ENCODE measurements at regions not wholly inside any gene's neighbourhood (a gene's known extent, or its start where the extent isn't known, plus 50 kb on each side); places are given as distances from the start of the nearest gene placed in this dataset.

GRCh38 chr12:131494216-131494615, 216.7 kb upstream of the SFSWAP start:
- H3K27ac ChIP-seq (ENCODE audit: low read depth, low read length), result no peak overlapping the region
- H3K79me2 ChIP-seq (ENCODE audit: insufficient read depth, low read length), result no peaks in the 10 kb centered on the region
- no peak overlapping the region for H2AFZ ChIP-seq (ENCODE audit: low read length)
- no peak for TF ChIP-seq CTCF (IDR thresholded peaks at IDR 0.05; ENCODE audit: extremely low read depth, low read depth, low read length)
- no peaks in the 10 kb centered on the region for H3K9me3 ChIP-seq (ENCODE audit: low read depth, low read length)
- no peaks in the 10 kb centered on the region for H3K27me3 ChIP-seq (ENCODE audit: insufficient read depth, low read length)
- H3K4me1 ChIP-seq (ENCODE audit: insufficient read depth, low read length), result no peaks in the 10 kb centered on the region
- no peak for DNase-seq (ENCODE audit: insufficient read length, low spot score, missing footprints)
- no peak overlapping the region for H3K4me3 ChIP-seq (ENCODE audit: insufficient read depth, low read length)
- no peaks in the 10 kb centered on the region for H4K20me1 ChIP-seq (ENCODE audit: insufficient read depth, low read length)
- H3K4me2 ChIP-seq (ENCODE audit: insufficient read depth, low read length), result no peak overlapping the region
- H3K36me3 ChIP-seq (ENCODE audit: insufficient read depth, low read length), result no peaks in the 10 kb centered on the region

GRCh38 chr12:131494741-131495524, 216.0 kb upstream of the SFSWAP start:
- peak; percentile 69 for DNase-seq (ENCODE audit: insufficient read length, low spot score, missing footprints)
- no peaks in the 10 kb centered on the region for H3K36me3 ChIP-seq (ENCODE audit: insufficient read depth, low read length)
- H3K4me3 ChIP-seq (ENCODE audit: insufficient read depth, low read length), result no peak overlapping the region
- H3K27me3 ChIP-seq (ENCODE audit: insufficient read depth, low read length), result no peaks in the 10 kb centered on the region
- no peaks in the 10 kb centered on the region for H4K20me1 ChIP-seq (ENCODE audit: insufficient read depth, low read length)
- no peaks in the 10 kb centered on the region for H3K9me3 ChIP-seq (ENCODE audit: low read depth, low read length)
- no peak overlapping the region for H3K27ac ChIP-seq (ENCODE audit: low read depth, low read length)
- H3K4me1 ChIP-seq (ENCODE audit: insufficient read depth, low read length), result no peaks in the 10 kb centered on the region
- no peak overlapping the region for H3K4me2 ChIP-seq (ENCODE audit: insufficient read depth, low read length)
- H2AFZ ChIP-seq (ENCODE audit: low read length), result no peak overlapping the region
- no peaks in the 10 kb centered on the region for H3K79me2 ChIP-seq (ENCODE audit: insufficient read depth, low read length)
- no peak for TF ChIP-seq CTCF (IDR thresholded peaks at IDR 0.05; ENCODE audit: extremely low read depth, low read depth, low read length)

- H2AFZ ChIP-seq (ENCODE audit: low read length), result no peak overlapping the region
- no peaks in the 10 kb centered on the region for H3K36me3 ChIP-seq (ENCODE audit: insufficient read depth, low read length)
- no peak for TF ChIP-seq CTCF (IDR thresholded peaks at IDR 0.05; ENCODE audit: extremely low read depth, low read depth, low read length)
- H3K27me3 ChIP-seq (ENCODE audit: insufficient read depth, low read length), result no peaks in the 10 kb centered on the region
- H3K4me3 ChIP-seq (ENCODE audit: insufficient read depth, low read length), result no peak overlapping the region
- no peaks in the 10 kb centered on the region for H3K9me3 ChIP-seq (ENCODE audit: low read depth, low read length)
- no peak for DNase-seq (ENCODE audit: insufficient read length, low spot score, missing footprints)
- no peak overlapping the region for H3K4me2 ChIP-seq (ENCODE audit: insufficient read depth, low read length)
- H3K4me1 ChIP-seq (ENCODE audit: insufficient read depth, low read length), result no peaks in the 10 kb centered on the region
- no peaks in the 10 kb centered on the region for H4K20me1 ChIP-seq (ENCODE audit: insufficient read depth, low read length)
- no peaks in the 10 kb centered on the region for H3K79me2 ChIP-seq (ENCODE audit: insufficient read depth, low read length)
- H3K27ac ChIP-seq (ENCODE audit: low read depth, low read length), result no peak overlapping the region
Measured at GRCh38 chr12:131497966-131498365, 212.9 kb upstream of the SFSWAP start.

- H4K20me1 ChIP-seq (ENCODE audit: insufficient read depth, low read length), result no peaks in the 10 kb centered on the region
- H3K27me3 ChIP-seq (ENCODE audit: insufficient read depth, low read length), result no peaks in the 10 kb centered on the region
- no peaks in the 10 kb centered on the region for H3K4me1 ChIP-seq (ENCODE audit: insufficient read depth, low read length)
- no peak overlapping the region for H3K4me3 ChIP-seq (ENCODE audit: insufficient read depth, low read length)
- no peak overlapping the region for H2AFZ ChIP-seq (ENCODE audit: low read length)
- TF ChIP-seq CTCF (IDR thresholded peaks at IDR 0.05; ENCODE audit: extremely low read depth, low read depth, low read length), result no peak
- DNase-seq (ENCODE audit: insufficient read length, low spot score, missing footprints), result no peak
- H3K27ac ChIP-seq (ENCODE audit: low read depth, low read length), result no peak overlapping the region
- H3K9me3 ChIP-seq (ENCODE audit: low read depth, low read length), result no peaks in the 10 kb centered on the region
- H3K36me3 ChIP-seq (ENCODE audit: insufficient read depth, low read length), result no peaks in the 10 kb centered on the region
- no peaks in the 10 kb centered on the region for H3K79me2 ChIP-seq (ENCODE audit: insufficient read depth, low read length)
- no peak overlapping the region for H3K4me2 ChIP-seq (ENCODE audit: insufficient read depth, low read length)
Measured at GRCh38 chr12:131499160-131499863, 211.6 kb upstream of the SFSWAP start.

All from osteoblast (primary cell).